ENCODE measurements at regions not wholly inside any gene's neighbourhood (a gene's known extent, or its start where the extent isn't known, plus 50 kb on each side); places are given as distances from the start of the nearest gene placed in this dataset.

DNA sequence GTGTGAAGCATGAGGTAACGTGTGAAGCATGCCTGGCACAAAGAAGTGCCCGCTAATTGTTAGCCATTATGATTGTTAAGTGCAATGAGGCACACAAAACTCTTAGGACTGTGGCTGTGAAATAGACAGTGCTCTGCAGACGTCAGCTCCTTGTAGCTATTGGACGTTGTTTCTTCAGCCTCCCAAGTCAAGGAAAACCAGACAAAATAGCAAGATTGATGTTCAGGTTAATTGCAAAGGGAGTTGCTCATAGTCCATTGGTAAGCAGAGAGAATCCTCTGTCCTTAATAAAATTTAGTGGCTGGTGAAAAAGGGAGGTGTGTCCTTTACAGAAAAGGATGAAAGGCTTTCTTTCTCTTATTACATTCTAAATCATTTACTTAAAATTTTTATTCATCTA, 54.6 kb upstream of the MBP start:
- Mint-ChIP-seq H3K27ac (no peak overlapping the region), H3K4me1 (ENCODE audit: low read depth) (no peaks in the 10 kb centered on the region), H3K27me3 (ENCODE audit: low read depth) (no peaks in the 10 kb centered on the region), H3K4me3 (no peak overlapping the region), H3K9me3 (peaks cover 2 to 3% of the 10 kb centered on the region in 2 donors), H3K36me3 (ENCODE audit: insufficient read depth in 2 of 2) (no peaks in the 10 kb centered on the region)
- DNase-seq (no peak), ATAC-seq (replicated peaks in 1 of 2) (no peak)

DNA sequence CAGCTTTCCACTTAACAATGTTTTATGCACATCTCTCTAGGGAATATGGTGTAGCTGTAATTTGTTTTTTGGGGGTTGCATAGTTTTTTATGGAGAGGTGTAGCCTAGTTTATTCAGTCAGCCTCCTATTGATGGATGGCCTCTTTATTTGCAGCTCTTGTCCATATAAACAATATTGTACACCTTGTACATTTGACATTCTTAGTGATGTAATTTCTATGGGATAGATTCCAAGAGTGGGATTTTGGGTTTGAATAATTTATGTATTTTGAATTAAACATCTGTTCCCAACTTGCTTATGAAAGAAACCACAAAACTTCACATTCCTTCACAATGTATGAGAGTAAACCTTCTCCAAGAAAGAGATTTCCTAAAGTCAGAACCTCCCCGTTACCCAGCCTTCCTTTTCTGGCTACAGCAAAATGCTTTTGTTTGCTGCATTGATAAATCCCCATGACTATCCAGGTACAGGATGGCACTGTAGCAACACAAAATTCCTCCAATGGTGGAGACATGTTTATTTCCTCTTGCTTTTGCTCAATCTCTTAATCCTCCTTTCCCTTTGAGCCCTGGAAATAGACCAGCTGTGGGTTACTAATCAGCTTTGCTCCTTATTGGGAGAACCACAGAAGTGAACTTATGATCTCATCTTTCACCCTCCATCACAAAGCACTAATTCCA, 58.4 kb upstream of the GALR1 start:
- Mint-ChIP-seq H3K27ac (no peak overlapping the region), H3K9me3 (peaks cover 3 to 10% of the 10 kb centered on the region in 2 donors), H3K36me3 (ENCODE audit: insufficient read depth in 2 of 2) (no peaks in the 10 kb centered on the region), H3K4me3 (no peak overlapping the region), H3K4me1 (ENCODE audit: low read depth) (no peaks in the 10 kb centered on the region), H3K27me3 (ENCODE audit: low read depth) (no peaks in the 10 kb centered on the region)
- ATAC-seq (replicated peaks in 1 of 2) (no peak), DNase-seq (no peak)

DNA sequence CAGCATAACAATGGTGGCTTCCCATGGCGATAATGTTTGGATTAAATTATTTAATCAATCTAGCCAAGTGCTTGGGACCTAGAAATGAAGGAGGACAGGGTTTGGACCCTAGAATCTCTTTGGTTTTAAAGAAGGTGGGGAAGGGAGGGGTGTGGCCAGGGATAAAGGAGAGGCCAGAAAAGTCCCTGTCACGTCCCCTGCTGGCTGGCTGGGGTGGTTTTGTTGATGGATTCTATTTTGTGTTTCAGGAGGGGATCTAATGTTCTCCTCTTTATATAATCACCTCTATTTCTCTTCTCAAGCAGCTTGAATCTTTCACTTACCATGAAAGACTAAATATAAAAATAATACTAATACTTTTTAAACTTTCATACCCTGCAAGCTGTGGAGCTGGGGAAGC, 52.6 kb upstream of the GALR1 start:
- Mint-ChIP-seq H3K36me3 (ENCODE audit: insufficient read depth in 2 of 2) (no peaks in the 10 kb centered on the region), H3K9me3 (peaks cover 0 to 8% of the 10 kb centered on the region in 2 donors), H3K27ac (no peak overlapping the region), H3K27me3 (ENCODE audit: low read depth) (no peaks in the 10 kb centered on the region), H3K4me1 (ENCODE audit: low read depth) (peaks cover 22% of the 10 kb centered on the region), H3K4me3 (no peak overlapping the region)
- ATAC-seq (replicated peaks in 1 of 2) (no peak), DNase-seq (no peak)

DNA sequence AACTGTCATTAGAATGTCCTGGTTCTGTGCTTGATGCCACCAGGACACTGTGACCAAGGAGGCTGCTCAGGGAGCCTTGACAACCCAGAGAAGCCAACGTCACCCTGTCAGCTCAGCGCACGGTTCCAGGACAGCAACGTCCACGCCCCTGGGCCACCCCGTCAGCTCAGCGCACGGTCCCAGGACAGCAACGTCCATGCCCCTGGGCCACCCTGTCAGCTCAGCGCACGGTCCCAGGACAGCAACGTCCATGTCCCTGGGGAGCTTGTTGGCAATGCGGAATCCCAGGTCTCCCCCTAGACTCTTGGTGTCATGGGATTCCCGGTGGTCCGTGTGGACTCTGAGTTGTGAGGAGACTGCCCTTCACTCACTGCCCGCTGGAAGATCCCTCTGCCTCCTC, 51.0 kb upstream of the GALR1 start:
- ATAC-seq (replicated peaks in 1 of 2) (no peak), DNase-seq (no peak)
- peaks cover 0 to 8% of the 10 kb centered on the region in 2 donors for H3K9me3 Mint-ChIP-seq
- no peaks in the 10 kb centered on the region for H3K27me3 Mint-ChIP-seq (ENCODE audit: low read depth)
- no peak overlapping the region for H3K4me3 Mint-ChIP-seq
- no peaks in the 10 kb centered on the region for H3K36me3 Mint-ChIP-seq (ENCODE audit: insufficient read depth in 2 of 2)
- no peak overlapping the region for H3K27ac Mint-ChIP-seq
- peaks cover 29% of the 10 kb centered on the region for H3K4me1 Mint-ChIP-seq (ENCODE audit: low read depth)

DNA sequence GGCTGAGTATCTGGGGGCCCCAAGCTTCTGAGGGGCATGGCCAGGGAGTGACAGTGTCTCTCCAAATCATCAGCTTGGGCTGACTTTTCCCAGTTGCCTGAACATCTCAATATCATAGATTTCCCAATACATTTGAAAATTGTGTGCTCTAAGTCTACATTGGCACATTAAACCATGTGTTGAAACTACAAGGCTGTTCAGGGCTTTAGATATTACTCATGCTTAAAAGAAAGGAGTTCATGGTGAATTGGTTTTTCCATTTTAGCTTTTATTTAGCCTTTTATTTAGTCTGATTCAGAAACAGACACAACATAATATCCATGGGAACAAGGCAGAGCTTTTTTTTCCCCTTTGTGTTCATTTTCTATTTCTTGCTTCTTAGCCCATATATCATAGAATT, 49.9 kb upstream of the GALR1 start:
- H3K27me3 Mint-ChIP-seq (ENCODE audit: low read depth): no peaks in the 10 kb centered on the region
- H3K36me3 Mint-ChIP-seq (ENCODE audit: insufficient read depth in 2 of 2): no peaks in the 10 kb centered on the region
- H3K4me3 Mint-ChIP-seq: no peak overlapping the region
- no peak overlapping the region for H3K27ac Mint-ChIP-seq
- H3K9me3 Mint-ChIP-seq: peaks cover 0 to 5% of the 10 kb centered on the region in 2 donors
- ATAC-seq (replicated peaks in 1 of 2) (peak in 1 of 2 donors; percentile 25), DNase-seq (no peak)
- H3K4me1 Mint-ChIP-seq (ENCODE audit: low read depth): peaks cover 29% of the 10 kb centered on the region

Measured in activated T-cell treated with anti-CD3 and anti-CD28 coated beads, Interleukin-2, amount 50 U/mL, for 72 hours (primary cell).